K562 (cell line): ENCODE measurements at regions not wholly inside any gene's neighbourhood (a gene's known extent, or its start where the extent isn't known, plus 50 kb on each side); places are given as distances from the start of the nearest gene placed in this dataset.

ENCODE experiments used
- ATAC-seq: fragments of 200-7000 bp; cut with Tn5 transposase; 3 replicates; pipeline ENCODE4 v1.9.1; 2020; ENCODE audit warnings: moderate library complexity
- BruUV-seq: library from RNA; stranded (reverse); fragments of 400-500 nt; replicated peaks from 2 replicates; lab custom pipeline; 2021; lab: Mats Ljungman, UMichigan
- CTCF ChIA-PET: fragments of 300-600 bp; formaldehyde crosslinking; extraction: SDS; loops from one replicate; lab custom pipeline; 2021; ENCODE audit warnings: low intra/inter-chr PET ratio; lab: Yijun Ruan, JAX
- POLR2A ChIA-PET: fragments of 300-600, 350-650 bp; sonication (Branson Sonifier 250); formaldehyde crosslinking; extraction: SDS; loops from one replicate; lab custom pipeline; 2021; ENCODE audit warnings: antibody characterized with exemption, inconsistent platforms; lab: Yijun Ruan, JAX
- DNase-seq, 4 experiments: peaks; one replicate each; pipeline versions ENCODE4 v3.0.0 to v3.0.0-alpha.2; 2011 to 2018; ENCODE audit warnings: low spot score in 3 of 4, mixed read lengths in 3 of 4; ENCODE audit errors: extremely low read depth in 1 of 4
- FAIRE-seq: peaks from 2 replicates; lab custom pipeline; 2011; peaks lifted over from hg19 to GRCh38; lab: Jason Lieb, UNC
- H2AFZ ChIP-seq: 2 replicates; pipeline ENCODE4 v1.6.0; 2011; ENCODE audit warnings: low read depth, low read length, control low read depth, inconsistent platforms
- H3K27ac ChIP-seq: fragments of 200-600 bp; 3 replicates; pipeline ENCODE4 v1.8.0; 2011; ENCODE audit warnings: low read depth, mild to moderate bottlenecking, control low read depth, inconsistent platforms, low read length, moderate library complexity, mixed read lengths; ENCODE audit errors: extremely low read depth
- H3K27me3 ChIP-seq, 2 experiments: fragments of 300-600 bp in 1 of 2; 2 replicates in 1 of 2; 3 replicates in 1 of 2; pipeline versions ENCODE4 v1.6.0 to v1.8.0; 2011; ENCODE audit warnings: inconsistent platforms in 2 of 2, low read length in 2 of 2, mild to moderate bottlenecking in 1 of 2, mixed read lengths in 1 of 2, moderate library complexity in 1 of 2; ENCODE audit not compliant: control insufficient read depth in 2 of 2, insufficient read depth in 2 of 2
- H3K36me3 ChIP-seq: fragments of 300-600 bp; 3 replicates; pipeline ENCODE4 v1.8.0; 2011; ENCODE audit warnings: mild to moderate bottlenecking, low read length, inconsistent platforms; ENCODE audit not compliant: control insufficient read depth, insufficient read depth
- H3K4me1 ChIP-seq, 2 experiments: fragments of 200-600 bp in 1 of 2; replicated peaks in 1 of 2; 2 replicates in 1 of 2; 3 replicates in 1 of 2; pipeline versions ENCODE4 v1.5.1 to v1.8.0; 2011; ENCODE audit warnings: inconsistent platforms in 2 of 2, low read length in 2 of 2, mild to moderate bottlenecking in 1 of 2, mixed read lengths in 1 of 2, moderate library complexity in 1 of 2; ENCODE audit not compliant: control insufficient read depth in 2 of 2, insufficient read depth in 2 of 2
- H3K4me2 ChIP-seq: 2 replicates; pipeline ENCODE4 v1.6.1; 2011; ENCODE audit warnings: low read length, control low read depth, inconsistent platforms, mixed read lengths; ENCODE audit not compliant: insufficient read depth
- H3K4me3 ChIP-seq: fragments of 200-600 bp; sonication (generic), shearing (Covaris generic); 2 replicates; pipeline ENCODE4 v1.5.1; 2016; ENCODE audit warnings: control low read depth, inconsistent platforms
- H3K79me2 ChIP-seq: fragments of 200-600 bp; 3 replicates; pipeline ENCODE4 v1.8.0; 2011; ENCODE audit warnings: low read length, inconsistent platforms; ENCODE audit not compliant: control insufficient read depth, insufficient read depth
- H3K9ac ChIP-seq, 2 experiments: 2 replicates each; pipeline versions ENCODE4 v1.6.0 to v1.6.1; 2011; ENCODE audit warnings: low read depth in 2 of 2, low read length in 2 of 2, control low read depth in 1 of 2, inconsistent platforms in 1 of 2, mild to moderate bottlenecking in 1 of 2, mixed read lengths in 1 of 2; ENCODE audit not compliant: insufficient read depth in 1 of 2
- H3K9me1 ChIP-seq: one replicate; pipeline ENCODE4 v1.6.0; 2011; ENCODE audit warnings: inconsistent platforms, mild to moderate bottlenecking, low read length, moderate library complexity; ENCODE audit not compliant: control insufficient read depth, insufficient read depth
- H3K9me3 ChIP-seq: replicated peaks from 2 replicates; pipeline ENCODE4 v1.5.1; 2011; ENCODE audit warnings: low read depth, low read length, inconsistent platforms; ENCODE audit not compliant: control insufficient read depth, insufficient read depth
- H4K20me1 ChIP-seq: replicated peaks from 2 replicates; pipeline ENCODE4 v1.6.1; 2011; ENCODE audit warnings: low read length, inconsistent platforms, mixed read lengths; ENCODE audit not compliant: control insufficient read depth, insufficient read depth
- CC2D1A ChIP-seq: fragments of 450-650 bp; IDR thresholded peaks from 2 replicates; pipeline ENCODE4 v1.6.1; 2017; ENCODE audit warnings: mild to moderate bottlenecking
- EHMT2 ChIP-seq: fragments of 450-650 bp; IDR thresholded peaks from 2 replicates; pipeline ENCODE4 v1.6.1; 2018; ENCODE audit warnings: antibody characterized with exemption
- ETV5 ChIP-seq: sonication (generic); formaldehyde crosslinking; IDR thresholded peaks from 2 replicates; pipeline ENCODE4 v1.4.0; 2020; ENCODE audit warnings: low read depth, mild to moderate bottlenecking, missing genetic modification reagents
- FIP1L1 ChIP-seq: fragments of 200-400 bp; formaldehyde crosslinking; IDR thresholded peaks from 2 replicates; pipeline ENCODE4 v1.6.1; 2018; ENCODE audit warnings: mild to moderate bottlenecking, low read depth, low read length; ENCODE audit not compliant: poor library complexity, severe bottlenecking
- FOXP1 ChIP-seq: sonication (generic); formaldehyde crosslinking; IDR thresholded peaks from 2 replicates; pipeline ENCODE4 v1.8.0; 2022; ENCODE audit warnings: mild to moderate bottlenecking, missing genetic modification reagents
- IRF2 ChIP-seq: sonication (generic); formaldehyde crosslinking; IDR thresholded peaks from 2 replicates; pipeline ENCODE4 v1.8.1; 2022; ENCODE audit warnings: mild to moderate bottlenecking, missing genetic modification reagents
- LEF1 ChIP-seq: fragments of 450-650 bp; IDR thresholded peaks from 2 replicates; pipeline ENCODE4 v1.6.1; 2016; ENCODE audit warnings: mild to moderate bottlenecking
- NFIX ChIP-seq: fragments of 250-450 bp; sonication (Bioruptor Pico); IDR thresholded peaks from 2 replicates; pipeline ENCODE4 v1.4.0; 2020; ENCODE audit warnings: low read depth, mild to moderate bottlenecking, moderate library complexity
- PCBP2 ChIP-seq: fragments of 200-400 bp; formaldehyde crosslinking; IDR thresholded peaks from 2 replicates; pipeline ENCODE4 v1.6.1; 2018; ENCODE audit warnings: low read length, low read depth, mild to moderate bottlenecking, moderate library complexity; ENCODE audit not compliant: poor library complexity, severe bottlenecking
- PTBP1 ChIP-seq: fragments of 200-400 bp; formaldehyde crosslinking; IDR thresholded peaks from 2 replicates; pipeline ENCODE4 v1.6.1; 2017; ENCODE audit warnings: low read depth, low read length
- PTTG1 ChIP-seq: fragments of 450-650 bp; IDR thresholded peaks from 2 replicates; pipeline ENCODE4 v1.6.1; 2016; ENCODE audit warnings: low read depth, mild to moderate bottlenecking, missing genetic modification characterization, missing compliant biosample characterization
- SNRNP70 ChIP-seq: fragments of 200-400 bp; formaldehyde crosslinking; optimal IDR thresholded peaks from 2 replicates; pipeline ENCODE3; 2017; ENCODE audit warnings: low read depth, low read length
- ZNF75A ChIP-seq: fragments of 450-650 bp; formaldehyde crosslinking; IDR thresholded peaks from 2 replicates; pipeline ENCODE4 v1.4.0; 2020; ENCODE audit warnings: mild to moderate bottlenecking
- ZNF76 ChIP-seq: fragments of 250-450 bp; sonication (Bioruptor Pico); IDR thresholded peaks from 2 replicates; pipeline ENCODE4 v1.4.0; 2020; ENCODE audit warnings: mild to moderate bottlenecking, moderate library complexity, borderline replicate concordance
- ZSCAN32 ChIP-seq: fragments of 450-650 bp; formaldehyde crosslinking; IDR thresholded peaks from 2 replicates; pipeline ENCODE4 v1.4.0; 2020; ENCODE audit warnings: mild to moderate bottlenecking, moderate library complexity
- ZZZ3 ChIP-seq: fragments of 450-650 bp; IDR thresholded peaks from 2 replicates; pipeline ENCODE4 v1.6.1; 2016; ENCODE audit warnings: antibody characterized with exemption, mild to moderate bottlenecking, moderate library complexity
- WGBS: fragments of 100-300 bp; shearing (Covaris generic); methylation state at CpG from one replicate; pipeline ENCODE4 v1.1.6; 2016; ENCODE audit warnings: low coverage, mixed read lengths; ENCODE audit not compliant: insufficient coverage; ENCODE audit errors: missing lambda C conversion rate; 5-methylcytosine and 5-hydroxymethylcytosine counted together
- in situ Hi-C: fragments of 300-500 bp; cut with MboI; formaldehyde crosslinking; loops from 4 replicates; pipeline ENCODE4 v1.15.0; 2018; ENCODE audit warnings: inconsistent platforms, mixed read lengths
- intact Hi-C: fragments of 100-400 bp; cut with micrococcal nuclease; formaldehyde crosslinking; loops from 2 replicates; pipeline ENCODE4 v1.14.2; 2022
- TF ChIP-seq, protein P1 (sequence below): IDR thresholded peaks from 2 replicates; pipeline ENCODE4 v1.6.1; 2011; ENCODE audit not compliant: insufficient read length; ENCODE audit errors: extremely low read depth

DNA sequence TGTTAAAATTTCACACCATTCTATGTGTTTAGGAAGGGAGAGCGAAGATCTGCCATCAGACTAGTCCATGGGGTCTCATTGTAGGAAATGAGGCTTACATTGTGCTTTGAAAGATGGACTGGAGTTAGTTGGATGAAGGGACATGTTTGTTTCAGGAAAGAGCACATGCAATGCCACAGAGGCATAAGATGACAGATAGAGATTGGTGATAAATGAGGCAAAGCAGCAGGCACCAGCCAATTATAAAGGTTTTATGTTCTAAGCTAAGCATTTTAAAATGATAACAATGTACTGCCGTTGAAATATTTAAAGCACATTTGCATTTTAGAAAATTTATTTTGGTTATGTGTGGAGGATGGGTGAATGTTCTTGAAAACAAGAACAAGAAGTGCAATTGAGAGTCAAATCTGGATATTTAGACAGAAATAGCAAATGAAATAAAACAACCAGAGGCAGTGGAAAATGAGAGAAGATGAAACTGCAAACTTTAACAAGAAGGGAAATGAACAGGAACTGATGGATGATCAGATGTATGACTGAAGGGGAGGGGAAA lies 957.2 kb downstream of the FSTL5 start:
- H3K27ac ChIP-seq: no peak overlapping the region
- H3K4me3 ChIP-seq: no peak overlapping the region
- H3K9ac ChIP-seq: no peak overlapping the region
- 17% methylated on average over 1 of the region's 2 CpGs for WGBS
- intact Hi-C loops (no loop called here), in situ Hi-C loops (no loop called here)
- no peak overlapping the region for H2AFZ ChIP-seq
- H3K36me3 ChIP-seq: no peaks in the 10 kb centered on the region
- ChIA-PET CTCF (no interaction called here), POLR2A (no interaction called here)
- TF ChIP-seq LEF1 (no peak), PTTG1 (tag) (no peak), PTBP1 (no peak), ZNF75A (CRISPR knock-in tag) (no peak), ZSCAN32 (CRISPR knock-in tag) (no peak), FOXP1 (CRISPR knock-in tag) (no peak), SNRNP70 (no peak)
- H3K79me2 ChIP-seq: no peaks in the 10 kb centered on the region
- no peaks in the 10 kb centered on the region for H4K20me1 ChIP-seq
- H3K27me3 ChIP-seq: no peaks in the 10 kb centered on the region
- no peak for DNase-seq
- H3K9me3 ChIP-seq: no peaks in the 10 kb centered on the region
- H3K4me2 ChIP-seq: no peak overlapping the region
- no peak for ATAC-seq
- no peak for FAIRE-seq
- H3K9me1 ChIP-seq: no peaks in the 10 kb centered on the region
- no TSS peak for BruUV-seq
- no peaks in the 10 kb centered on the region for H3K4me1 ChIP-seq

- no TSS peak for BruUV-seq
- no peak overlapping the region for H3K4me2 ChIP-seq
Measured at GRCh38 chr4:161203865-161204264, 959.9 kb downstream of the FSTL5 start.

More at GRCh38 chr4:161203865-161204264, 959.9 kb downstream of the FSTL5 start:
- H3K27me3 ChIP-seq: no peaks in the 10 kb centered on the region
- H3K4me1 ChIP-seq: no peaks in the 10 kb centered on the region
- no peaks in the 10 kb centered on the region for H4K20me1 ChIP-seq
- no peak for FAIRE-seq
- no peaks in the 10 kb centered on the region for H3K9me1 ChIP-seq
- ChIA-PET POLR2A (no interaction called here), CTCF (no interaction called here)
- no peak for ATAC-seq
- H3K4me3 ChIP-seq: no peak overlapping the region
- in situ Hi-C loops (no loop called here), intact Hi-C loops (no loop called here)
- H3K27ac ChIP-seq: no peak overlapping the region
- H3K9ac ChIP-seq: no peak overlapping the region
- H2AFZ ChIP-seq: no peak overlapping the region
- H3K9me3 ChIP-seq: no peaks in the 10 kb centered on the region
- DNase-seq: no peak
- no peaks in the 10 kb centered on the region for H3K36me3 ChIP-seq
- 0% methylated on average over 1 of the region's 3 CpGs for WGBS
- H3K79me2 ChIP-seq: no peaks in the 10 kb centered on the region
- TF ChIP-seq ZZZ3 (no peak), FIP1L1 (no peak), EHMT2 (no peak), CC2D1A (no peak), IRF2 (no peak), ZNF76 (CRISPR knock-in tag) (no peak), NFIX (CRISPR knock-in tag) (no peak), ETV5 (CRISPR knock-in tag) (no peak), PCBP2 (no peak)
- TF ChIP-seq, protein P1, sequence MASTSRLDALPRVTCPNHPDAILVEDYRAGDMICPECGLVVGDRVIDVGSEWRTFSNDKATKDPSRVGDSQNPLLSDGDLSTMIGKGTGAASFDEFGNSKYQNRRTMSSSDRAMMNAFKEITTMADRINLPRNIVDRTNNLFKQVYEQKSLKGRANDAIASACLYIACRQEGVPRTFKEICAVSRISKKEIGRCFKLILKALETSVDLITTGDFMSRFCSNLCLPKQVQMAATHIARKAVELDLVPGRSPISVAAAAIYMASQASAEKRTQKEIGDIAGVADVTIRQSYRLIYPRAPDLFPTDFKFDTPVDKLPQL: no peak
- TF ChIP-seq, all 486 proteins: peak for 0
